ENCODE measurements at regions not wholly inside any gene's neighbourhood (a gene's known extent, or its start where the extent isn't known, plus 50 kb on each side); places are given as distances from the start of the nearest gene placed in this dataset.

- Histone ChIP-seq H3K9me3 (ENCODE audit: control insufficient read depth, insufficient read depth, low read length) (no peaks in the 10 kb centered on the region), H3K4me3 (ENCODE audit: low read length) (no peak overlapping the region), H3K4me1 (ENCODE audit: control insufficient read depth, insufficient read depth, low read length) (peaks cover 11% of the 10 kb centered on the region), H3K27me3 (ENCODE audit: control insufficient read depth, insufficient read depth, low read length) (no peaks in the 10 kb centered on the region), H3K27ac (ENCODE audit: low read length) (no peak overlapping the region), H3K36me3 (ENCODE audit: control insufficient read depth, insufficient read depth, low read length) (no peaks in the 10 kb centered on the region)
- no peak for DNase-seq (ENCODE audit: low read depth, low spot score)
- no CpG with 5 or more reads among the region's 32 CpGs for WGBS (ENCODE audit: insufficient coverage, insufficient read length)
These were observed 80.3 kb downstream of the RBFOX3 start for GRCh38 chr17:79530361-79531105.

- no peak overlapping the region for H3K4me3 ChIP-seq (ENCODE audit: low read length)
- H3K9me3 ChIP-seq (ENCODE audit: control insufficient read depth, insufficient read depth, low read length), result no peaks in the 10 kb centered on the region
- DNase-seq (ENCODE audit: low read depth, low spot score), result no peak
- H3K27me3 ChIP-seq (ENCODE audit: control insufficient read depth, insufficient read depth, low read length), result no peaks in the 10 kb centered on the region
- H3K36me3 ChIP-seq (ENCODE audit: control insufficient read depth, insufficient read depth, low read length), result no peaks in the 10 kb centered on the region
- peaks cover 11% of the 10 kb centered on the region for H3K4me1 ChIP-seq (ENCODE audit: control insufficient read depth, insufficient read depth, low read length)
- WGBS (ENCODE audit: insufficient coverage, insufficient read length), result no CpG with 5 or more reads among the region's 11 CpGs
- no peak overlapping the region for H3K27ac ChIP-seq (ENCODE audit: low read length)
These were observed 81.2 kb downstream of the RBFOX3 start for GRCh38 chr17:79529661-79530081.

- H3K27me3 ChIP-seq (ENCODE audit: control insufficient read depth, insufficient read depth, low read length), result no peaks in the 10 kb centered on the region
- no peaks in the 10 kb centered on the region for H3K9me3 ChIP-seq (ENCODE audit: control insufficient read depth, insufficient read depth, low read length)
- DNase-seq (ENCODE audit: low read depth, low spot score), result no peak
- no CpG with 5 or more reads among the region's 11 CpGs for WGBS (ENCODE audit: insufficient coverage, insufficient read length)
- no peak overlapping the region for H3K27ac ChIP-seq (ENCODE audit: low read length)
- no peaks in the 10 kb centered on the region for H3K36me3 ChIP-seq (ENCODE audit: control insufficient read depth, insufficient read depth, low read length)
- no peak overlapping the region for H3K4me3 ChIP-seq (ENCODE audit: low read length)
- H3K4me1 ChIP-seq (ENCODE audit: control insufficient read depth, insufficient read depth, low read length), result peaks cover 11% of the 10 kb centered on the region
These were observed 82.2 kb downstream of the RBFOX3 start for GRCh38 chr17:79528592-79529125.

GRCh38 chr17:79527306-79527705, 83.5 kb downstream of the RBFOX3 start:
- Histone ChIP-seq H3K27me3 (ENCODE audit: control insufficient read depth, insufficient read depth, low read length) (no peaks in the 10 kb centered on the region), H3K4me1 (ENCODE audit: control insufficient read depth, insufficient read depth, low read length) (peaks cover 8% of the 10 kb centered on the region), H3K27ac (ENCODE audit: low read length) (no peak overlapping the region), H3K36me3 (ENCODE audit: control insufficient read depth, insufficient read depth, low read length) (no peaks in the 10 kb centered on the region), H3K4me3 (ENCODE audit: low read length) (no peak overlapping the region), H3K9me3 (ENCODE audit: control insufficient read depth, insufficient read depth, low read length) (no peaks in the 10 kb centered on the region)
- no peak for DNase-seq (ENCODE audit: low read depth, low spot score)
- no CpG with 5 or more reads among the region's 9 CpGs for WGBS (ENCODE audit: insufficient coverage, insufficient read length)

GRCh38 chr17:79525793-79526677, 84.8 kb downstream of the RBFOX3 start:
- Histone ChIP-seq H3K27me3 (ENCODE audit: control insufficient read depth, insufficient read depth, low read length) (no peaks in the 10 kb centered on the region), H3K4me3 (ENCODE audit: low read length) (no peak overlapping the region), H3K9me3 (ENCODE audit: control insufficient read depth, insufficient read depth, low read length) (no peaks in the 10 kb centered on the region), H3K4me1 (ENCODE audit: control insufficient read depth, insufficient read depth, low read length) (peaks cover 2% of the 10 kb centered on the region; the same call in 1 of the 2 replicates), H3K27ac (ENCODE audit: low read length) (no peak overlapping the region), H3K36me3 (ENCODE audit: control insufficient read depth, insufficient read depth, low read length) (no peaks in the 10 kb centered on the region)
- no peak for DNase-seq (ENCODE audit: low read depth, low spot score)
- no CpG with 5 or more reads among the region's 22 CpGs for WGBS (ENCODE audit: insufficient coverage, insufficient read length)

GRCh38 chr17:79524213-79525187, 86.4 kb downstream of the RBFOX3 start:
- H3K36me3 ChIP-seq (ENCODE audit: control insufficient read depth, insufficient read depth, low read length), result no peaks in the 10 kb centered on the region
- no peaks in the 10 kb centered on the region for H3K9me3 ChIP-seq (ENCODE audit: control insufficient read depth, insufficient read depth, low read length)
- no peak for DNase-seq (ENCODE audit: low read depth, low spot score)
- H3K27ac ChIP-seq (ENCODE audit: low read length), result no peak overlapping the region
- H3K27me3 ChIP-seq (ENCODE audit: control insufficient read depth, insufficient read depth, low read length), result no peaks in the 10 kb centered on the region
- no CpG with 5 or more reads among the region's 19 CpGs for WGBS (ENCODE audit: insufficient coverage, insufficient read length)
- no peak overlapping the region for H3K4me3 ChIP-seq (ENCODE audit: low read length)
- peaks cover 3% of the 10 kb centered on the region for H3K4me1 ChIP-seq (ENCODE audit: control insufficient read depth, insufficient read depth, low read length)

GRCh38 chr17:79522414-79522813, 88.4 kb downstream of the RBFOX3 start:
- H3K4me1 ChIP-seq (ENCODE audit: control insufficient read depth, insufficient read depth, low read length), result peaks cover 1% of the 10 kb centered on the region; the same call in 1 of the 2 replicates
- no peaks in the 10 kb centered on the region for H3K9me3 ChIP-seq (ENCODE audit: control insufficient read depth, insufficient read depth, low read length)
- DNase-seq (ENCODE audit: low read depth, low spot score), result no peak
- H3K27ac ChIP-seq (ENCODE audit: low read length), result no peak overlapping the region
- WGBS (ENCODE audit: insufficient coverage, insufficient read length), result no CpG with 5 or more reads among the region's 6 CpGs
- H3K36me3 ChIP-seq (ENCODE audit: control insufficient read depth, insufficient read depth, low read length), result no peaks in the 10 kb centered on the region
- H3K27me3 ChIP-seq (ENCODE audit: control insufficient read depth, insufficient read depth, low read length), result no peaks in the 10 kb centered on the region
- no peak overlapping the region for H3K4me3 ChIP-seq (ENCODE audit: low read length)

GRCh38 chr17:79521225-79521624, 89.6 kb downstream of the RBFOX3 start:
- no peaks in the 10 kb centered on the region for H3K27me3 ChIP-seq (ENCODE audit: control insufficient read depth, insufficient read depth, low read length)

GRCh38 chr17:79520167-79521165, 90.4 kb downstream of the RBFOX3 start:
- Histone ChIP-seq H3K27ac (ENCODE audit: low read length) (no peak overlapping the region), H3K27me3 (ENCODE audit: control insufficient read depth, insufficient read depth, low read length) (no peaks in the 10 kb centered on the region), H3K4me3 (ENCODE audit: low read length) (no peak overlapping the region), H3K36me3 (ENCODE audit: control insufficient read depth, insufficient read depth, low read length) (no peaks in the 10 kb centered on the region), H3K4me1 (ENCODE audit: control insufficient read depth, insufficient read depth, low read length) (peaks cover 1% of the 10 kb centered on the region; the same call in 1 of the 2 replicates), H3K9me3 (ENCODE audit: control insufficient read depth, insufficient read depth, low read length) (no peaks in the 10 kb centered on the region)
- no CpG with 5 or more reads among the region's 39 CpGs for WGBS (ENCODE audit: insufficient coverage, insufficient read length)
- no peak for DNase-seq (ENCODE audit: low read depth, low spot score)

More at GRCh38 chr17:79521225-79521624, 89.6 kb downstream of the RBFOX3 start:
- no peak overlapping the region for H3K4me3 ChIP-seq (ENCODE audit: low read length)
- no CpG with 5 or more reads among the region's 4 CpGs for WGBS (ENCODE audit: insufficient coverage, insufficient read length)
- H3K9me3 ChIP-seq (ENCODE audit: control insufficient read depth, insufficient read depth, low read length), result no peaks in the 10 kb centered on the region
- H3K27ac ChIP-seq (ENCODE audit: low read length), result no peak overlapping the region
- H3K36me3 ChIP-seq (ENCODE audit: control insufficient read depth, insufficient read depth, low read length), result no peaks in the 10 kb centered on the region
- H3K4me1 ChIP-seq (ENCODE audit: control insufficient read depth, insufficient read depth, low read length), result peaks cover 1% of the 10 kb centered on the region; the same call in 1 of the 2 replicates
- no peak for DNase-seq (ENCODE audit: low read depth, low spot score)

All from iPS DF 6.9 (cell line).